HG03066 (cell line): ENCODE measurements at regions not wholly inside any gene's neighbourhood (a gene's known extent, or its start where the extent isn't known, plus 50 kb on each side); places are given as distances from the start of the nearest gene placed in this dataset.
A peak's percentile ranks its signal among the peaks of the same experiment; 100 is the strongest.
"Not testable (repeated sequence)": the region's sequence is repeated elsewhere in the genome, so short reads cannot be mapped to it uniquely, and the experiment has no call there.

Experiments
- ATAC-seq: cut with Tn5 transposase; IDR thresholded peaks from one replicate; pipeline ENCODE4 v1.9.1; 2021; ENCODE audit warnings: low read depth; ENCODE audit not compliant: unreplicated experiment

- no peak for ATAC-seq
These were observed 1299.2 kb downstream of the CNTNAP5 start for GRCh38 chr2:125324273-125324672.

DNA sequence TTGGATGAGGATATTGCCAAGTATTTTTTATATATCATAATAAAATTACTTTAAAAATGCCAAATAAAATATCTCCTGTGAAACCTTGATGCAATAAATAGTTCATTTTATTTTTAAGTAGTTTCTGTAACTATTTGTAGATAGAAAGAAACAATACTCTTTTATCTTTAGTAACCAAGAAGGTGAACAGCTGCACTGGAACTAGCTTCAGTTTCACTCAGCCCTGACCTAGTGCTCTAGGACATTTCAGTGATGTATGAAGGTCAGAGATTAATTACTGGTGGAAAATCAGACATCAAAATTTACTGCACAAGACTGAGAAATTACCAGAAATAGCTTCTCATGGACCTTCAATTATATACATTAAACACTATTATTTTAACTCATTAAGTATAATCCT, 1305.0 kb downstream of the CNTNAP5 start:
- ATAC-seq = peak; percentile 96

DNA sequence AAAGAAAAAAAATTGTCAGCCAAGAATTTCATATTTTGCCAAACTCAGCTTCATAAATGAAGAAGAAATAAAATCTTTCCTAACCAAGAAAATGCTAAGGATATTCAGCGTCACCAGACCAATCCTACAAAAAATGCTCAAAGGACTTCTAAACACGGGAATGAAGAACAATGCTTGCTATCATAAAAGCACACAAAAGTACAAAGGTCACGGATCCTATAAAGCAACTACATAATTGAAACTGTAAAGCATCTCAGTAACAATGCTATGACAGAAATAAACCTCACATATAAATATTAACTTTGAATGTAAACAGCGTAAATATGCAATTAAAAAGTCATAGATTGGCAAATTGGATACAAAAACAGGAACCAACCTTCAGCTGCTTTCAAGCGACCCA, 1314.6 kb upstream of the GYPC start:
- ATAC-seq = no peak

GRCh38 chr2:125353542-125353941, 1302.4 kb upstream of the GYPC start:
- not testable (repeated sequence) for ATAC-seq

DNA sequence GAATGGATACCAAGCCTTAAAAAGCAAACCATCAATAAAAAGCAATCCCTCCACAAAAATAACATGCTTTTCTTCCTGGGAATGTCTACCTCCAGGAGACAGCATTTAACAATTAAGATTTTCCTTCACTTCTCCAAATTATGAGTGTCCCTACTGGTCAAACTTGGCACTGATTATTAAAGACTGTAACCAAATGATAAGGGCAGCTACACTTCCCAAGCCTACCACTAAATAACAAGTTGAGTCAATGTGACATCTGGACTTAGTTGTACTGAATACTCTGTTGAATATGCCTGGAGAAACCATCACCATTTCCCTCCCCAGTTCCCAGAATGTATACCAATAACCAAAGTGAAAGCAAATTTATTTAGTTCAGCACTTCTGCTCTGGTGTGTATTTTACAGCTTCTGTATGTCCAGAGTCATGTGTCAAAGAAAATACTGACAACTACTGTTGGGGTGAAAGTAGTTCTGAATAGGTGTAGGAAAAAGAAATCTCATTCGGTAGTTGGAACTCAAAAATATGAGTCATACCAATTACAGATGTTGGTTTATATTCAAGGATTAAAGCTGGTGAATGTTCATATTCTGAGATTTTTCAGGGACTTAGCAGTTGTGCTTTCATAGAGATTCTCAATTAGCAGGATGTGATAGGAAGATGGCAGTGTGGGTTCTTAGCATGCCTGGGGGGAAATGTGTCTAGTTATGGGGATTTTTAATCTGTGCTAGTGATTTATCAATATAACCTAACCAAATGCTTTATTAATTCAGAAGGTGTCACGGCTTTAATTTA, 1291.6 kb upstream of the GYPC start:
- ATAC-seq = no peak

DNA sequence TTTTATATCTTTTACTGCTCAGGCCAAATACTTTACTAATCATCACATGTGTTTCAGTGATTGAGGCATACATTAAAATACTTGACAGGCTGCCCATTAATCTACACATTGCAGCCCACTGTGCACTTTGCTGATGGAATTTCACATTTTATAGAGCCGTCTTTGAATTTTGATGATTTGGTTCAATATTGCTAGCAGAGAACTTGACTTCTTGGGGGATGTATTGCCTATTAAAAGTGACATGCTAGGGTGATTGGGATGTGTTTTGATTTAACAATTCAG, 1291.0 kb upstream of the GYPC start:
- ATAC-seq = no peak

GRCh38 chr2:125371867-125372266, 1284.1 kb upstream of the GYPC start:
- ATAC-seq = no peak

- ATAC-seq = no peak
These were observed 1282.7 kb upstream of the GYPC start for GRCh38 chr2:125373293-125373692.

DNA sequence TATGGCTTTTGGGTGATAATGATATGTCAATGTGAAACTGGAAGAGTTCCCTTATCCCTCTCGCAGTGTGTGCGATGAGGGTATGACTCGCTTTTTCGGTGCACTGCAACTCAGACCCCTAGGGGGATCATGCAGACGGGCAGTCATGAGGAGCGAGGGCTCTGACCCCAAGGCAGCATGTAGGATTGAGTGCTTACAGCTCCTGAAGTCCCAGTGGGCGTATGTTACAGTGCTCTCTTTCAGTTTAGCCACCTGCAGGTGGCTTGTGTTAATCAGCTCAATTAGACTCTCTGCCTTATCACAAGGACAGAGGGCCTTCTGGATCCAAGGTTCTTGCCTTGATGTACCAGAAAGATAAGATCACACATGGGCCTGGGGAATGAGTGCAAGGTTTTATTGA, 1269.9 kb upstream of the GYPC start:
- ATAC-seq = no peak

- ATAC-seq = peak; percentile 85
These were observed 1258.3 kb upstream of the GYPC start for GRCh38 chr2:125397535-125398251.

DNA sequence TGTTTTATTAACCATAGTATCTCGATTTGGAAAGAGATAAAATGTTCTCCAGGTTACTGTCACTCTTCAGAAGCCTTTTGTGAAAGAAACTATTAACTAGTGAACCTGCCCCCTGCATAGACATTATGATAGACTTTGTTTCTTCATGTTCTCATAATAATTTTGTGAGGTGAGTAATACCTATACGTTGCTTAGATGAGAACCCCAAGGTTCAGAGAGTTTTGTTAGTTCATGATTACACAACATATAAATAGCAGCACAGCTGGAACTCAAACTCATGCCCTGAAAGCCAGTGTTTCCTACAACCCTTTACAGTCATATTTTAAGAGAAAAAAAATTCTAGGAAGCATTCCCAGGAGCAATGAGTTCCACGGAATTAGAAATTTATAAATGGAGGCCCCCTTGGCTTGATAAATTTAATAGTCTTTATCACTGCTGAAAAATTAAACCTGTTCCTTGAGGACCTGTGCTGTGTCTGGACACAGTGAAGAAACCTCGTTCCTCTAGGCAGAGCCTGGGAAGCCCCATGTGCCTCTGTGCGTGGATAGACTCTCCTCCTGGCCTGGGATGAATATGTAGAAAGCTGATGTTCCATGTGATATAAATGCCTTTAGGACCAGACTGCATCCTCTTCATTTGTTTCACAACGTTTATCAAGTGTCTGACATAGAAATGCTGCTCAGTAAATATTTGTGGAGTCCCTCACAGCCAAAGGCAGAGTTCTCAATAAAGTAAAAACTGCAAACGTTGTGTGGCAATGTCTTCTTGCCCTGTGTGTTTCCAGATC, 1257.0 kb upstream of the GYPC start:
- ATAC-seq = peak; percentile 36

DNA sequence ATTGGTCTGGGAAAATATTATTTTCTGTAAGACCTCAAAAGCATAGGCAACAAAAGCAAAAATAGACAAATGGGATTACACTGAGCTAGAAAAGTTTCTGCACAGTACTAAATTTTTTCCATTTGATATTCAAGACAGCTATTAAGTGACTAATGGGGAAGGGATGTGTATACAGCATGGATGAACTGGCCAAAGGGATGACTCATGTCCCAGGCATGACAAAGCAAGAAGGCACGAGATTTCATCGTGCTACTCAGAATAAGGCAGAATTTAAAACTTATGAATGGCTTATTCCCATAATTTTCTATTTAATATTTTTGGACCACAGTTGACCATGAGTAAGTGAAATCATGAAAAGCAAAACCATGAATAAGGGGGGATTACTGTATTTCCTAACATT, 1250.1 kb upstream of the GYPC start:
- ATAC-seq = no peak

GRCh38 chr2:125408874-125409538, 1247.0 kb upstream of the GYPC start:
- no peak for ATAC-seq

DNA sequence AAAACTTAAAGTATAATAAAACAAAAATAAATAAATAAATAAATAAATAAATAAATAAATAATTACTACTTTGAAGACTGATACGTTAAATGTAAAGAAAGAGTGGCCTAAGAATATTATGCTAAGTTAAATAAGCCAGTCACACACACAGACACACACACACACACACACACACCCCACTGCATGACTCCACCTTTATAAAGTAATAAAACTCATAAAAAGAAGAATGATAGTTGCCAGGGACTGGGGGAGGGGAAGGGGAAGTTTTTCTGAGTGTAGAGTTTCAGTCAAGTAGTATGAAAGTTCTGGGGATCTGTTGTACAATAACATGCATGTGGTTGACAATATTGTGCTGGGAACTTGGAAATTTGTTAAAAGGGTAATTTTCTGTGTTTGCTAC, 1237.5 kb upstream of the GYPC start:
- no peak for ATAC-seq

GRCh38 chr2:125422198-125422770, 1233.7 kb upstream of the GYPC start:
- not testable (repeated sequence) for ATAC-seq

DNA sequence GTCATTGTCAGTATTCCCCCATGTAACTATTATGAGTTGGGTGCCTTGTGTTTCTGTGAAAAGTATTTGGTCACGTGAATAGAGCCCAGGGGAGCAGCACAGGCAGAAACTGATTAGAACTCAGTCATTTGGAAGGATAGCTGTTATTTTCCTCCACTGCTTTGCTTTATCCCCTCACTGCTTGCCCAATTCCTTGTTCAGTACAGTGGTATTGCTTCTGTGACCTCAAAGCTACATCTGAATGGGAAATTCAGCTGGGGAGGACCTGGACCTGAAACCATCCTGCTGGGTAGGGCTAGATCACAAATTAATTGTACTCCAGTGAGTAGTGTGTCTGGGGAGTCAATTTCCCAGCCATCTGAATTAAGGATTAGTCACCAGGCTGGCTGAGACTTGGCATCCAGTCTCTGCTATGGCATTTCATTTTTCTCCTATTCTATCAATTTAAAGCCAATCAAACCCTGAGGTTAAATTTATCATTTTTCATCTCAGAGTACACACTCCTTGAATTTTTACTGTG, 1231.6 kb upstream of the GYPC start:
- ATAC-seq = no peak

GRCh38 chr2:125427721-125428315, 1228.1 kb upstream of the GYPC start:
- no peak for ATAC-seq

DNA sequence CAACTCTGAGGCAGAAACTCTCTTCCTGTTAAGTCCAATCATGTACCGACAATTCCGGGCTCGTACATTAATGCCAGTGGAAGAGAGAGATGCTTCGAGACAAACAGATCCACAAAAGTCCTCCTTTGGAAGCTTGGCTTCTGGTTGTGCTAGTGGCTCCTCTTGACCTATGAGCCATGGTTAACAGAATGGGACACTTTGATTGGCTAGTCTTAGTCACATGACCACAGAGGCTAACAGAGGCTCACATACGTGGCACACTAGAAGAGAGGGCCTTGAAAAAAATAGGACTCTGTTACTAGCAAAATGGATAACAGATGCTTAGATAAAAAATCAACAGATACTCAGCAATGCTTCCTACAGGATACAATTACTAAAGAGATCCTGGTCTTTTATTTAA, 1211.9 kb upstream of the GYPC start:
- ATAC-seq = no peak

- no peak for ATAC-seq
These were observed 1210.5 kb upstream of the GYPC start for GRCh38 chr2:125445495-125445894.

GRCh38 chr2:125450092-125450491, 1205.9 kb upstream of the GYPC start:
- ATAC-seq = no peak
